ENCODE measurements at regions not wholly inside any gene's neighbourhood (a gene's known extent, or its start where the extent isn't known, plus 50 kb on each side); places are given as distances from the start of the nearest gene placed in this dataset.
A peak's percentile ranks its signal among the peaks of the same experiment; 100 is the strongest.
"Not testable (repeated sequence)": the region's sequence is repeated elsewhere in the genome, so short reads cannot be mapped to it uniquely, and the experiment has no call there.

GRCh38 chr2:216987252-216987821 is 127.5 kb upstream of the TNP1 start:
- Histone ChIP-seq H3K36me3 (no peaks in the 10 kb centered on the region), H3K4me1 (peaks cover 0 to 27% (median 4%) of the 10 kb centered on the region in 9 donors), H3K27me3 (no peaks in the 10 kb centered on the region), H3K9me3 (no peaks in the 10 kb centered on the region), H3K27ac (no peak overlapping the region), H3K4me3 (no peak overlapping the region)
- TF ChIP-seq CTCF (IDR thresholded peaks at IDR 0.05): no peak
- intact Hi-C loops (cut with DNase I): loop anchor here in 3 of 10 donors (5.0 to 10.0 kb wide), 3 partner anchors 290 to 525 kb away; partner anchors contain the start of gene IGFBP5 (in 2 of the 3)
- peak in 6 of 8 donors; percentile 11 to 64 (median 26) for ATAC-seq
- DNase-seq: no peak
- WGBS, 2 donors: 55 to 66% methylated on average over 6 of the region's 6 CpGs

GRCh38 chr2:216985658-216986141 is 125.8 kb upstream of the TNP1 start:
- Histone ChIP-seq H3K9me3 (peaks cover 0 to 4% (median 0%) of the 10 kb centered on the region in 11 donors), H3K36me3 (no peaks in the 10 kb centered on the region), H3K4me1 (peaks cover 0 to 14% (median 0%) of the 10 kb centered on the region in 9 donors), H3K27me3 (peaks cover 0 to 4% (median 0%) of the 10 kb centered on the region in 7 donors), H3K27ac (no peak overlapping the region), H3K4me3 (no peak overlapping the region)
- 89 to 90% methylated on average over 13 of the region's 13 CpGs for WGBS, 2 donors
- intact Hi-C loops (cut with DNase I): loop anchor here in 3 of 10 donors (5.0 to 10.0 kb wide), 3 partner anchors 288 to 527 kb away; partner anchors contain the start of gene IGFBP5 (in 2 of the 3)
- TF ChIP-seq CTCF (IDR thresholded peaks at IDR 0.05): no peak
- ATAC-seq: no peak
- DNase-seq: no peak

GRCh38 chr2:216984937-216985336 is 125.1 kb upstream of the TNP1 start:
- no peak for TF ChIP-seq CTCF (IDR thresholded peaks at IDR 0.05)
- Histone ChIP-seq H3K27ac (no peak overlapping the region), H3K36me3 (no peaks in the 10 kb centered on the region), H3K4me3 (no peak overlapping the region), H3K4me1 (peaks cover 0 to 12% (median 0%) of the 10 kb centered on the region in 9 donors), H3K9me3 (peaks cover 0 to 6% (median 0%) of the 10 kb centered on the region in 11 donors), H3K27me3 (peaks cover 0 to 4% (median 0%) of the 10 kb centered on the region in 7 donors)
- DNase-seq: no peak
- ATAC-seq: no peak
- 92 to 96% methylated on average over 2 of the region's 2 CpGs for WGBS, 2 donors
- intact Hi-C loops (cut with DNase I): loop anchor here in 7 of 10 donors (5.0 to 10.0 kb wide), 3 partner anchors 288 to 527 kb away; partner anchors contain the start of gene IGFBP5 (in 7 of the 7)

- not testable (repeated sequence) for ATAC-seq, H3K4me1 ChIP-seq, H3K4me3 ChIP-seq, H3K27me3 ChIP-seq, H3K27ac ChIP-seq, H3K36me3 ChIP-seq
- peaks cover 0 to 13% (median 0%) of the 10 kb centered on the region in 11 donors for H3K9me3 ChIP-seq
- TF ChIP-seq CTCF (IDR thresholded peaks at IDR 0.05): peak in 7 of 9 donors; percentile 18 to 56 (median 44)
- peak in 1 of 2 donors; percentile 26 for DNase-seq
- 64% methylated on average over 7 of the region's 7 CpGs for WGBS, 2 donors
- intact Hi-C loops (cut with DNase I): loop anchor here in 6 of 10 donors (5.0 to 10.0 kb wide), 2 partner anchors 285 to 287 kb away; partner anchors contain the start of gene IGFBP5 (in 6 of the 6)
Measured at GRCh38 chr2:216981951-216982350, 122.1 kb upstream of the TNP1 start.

GRCh38 chr2:216980510-216980909 is 120.6 kb upstream of the TNP1 start:
- not testable (repeated sequence) for H3K27me3 ChIP-seq, DNase-seq, ATAC-seq, H3K4me1 ChIP-seq, H3K27ac ChIP-seq, H3K4me3 ChIP-seq, H3K36me3 ChIP-seq
- intact Hi-C loops (cut with DNase I): loop anchor here in 6 of 10 donors (5.0 to 10.0 kb wide), 2 partner anchors 283 to 286 kb away; partner anchors contain the start of gene IGFBP5 (in 6 of the 6)
- WGBS, 2 donors: 97 to 100% methylated on average over 1 of the region's 1 CpG
- H3K9me3 ChIP-seq: peaks cover 0 to 13% (median 0%) of the 10 kb centered on the region in 11 donors
